ENCODE measurements at regions not wholly inside any gene's neighbourhood (a gene's known extent, or its start where the extent isn't known, plus 50 kb on each side); places are given as distances from the start of the nearest gene placed in this dataset.

- no peak for DNase-seq (ENCODE audit: low spot score)
Measured at GRCh38 chr7:20945451-20945850, 158.8 kb upstream of the SP8 start.

GRCh38 chr7:20952916-20953315 lies 166.2 kb upstream of the SP8 start:
- DNase-seq (ENCODE audit: low spot score), result no peak

- DNase-seq (ENCODE audit: low spot score), result no peak
Measured at GRCh38 chr7:20954711-20955619, 168.3 kb upstream of the SP8 start.

- no peak for DNase-seq (ENCODE audit: low spot score)
Measured at GRCh38 chr7:20958572-20958971, 171.9 kb upstream of the SP8 start.

- no peak for DNase-seq (ENCODE audit: low spot score)
Measured at GRCh38 chr7:20959281-20959680, 172.6 kb upstream of the SP8 start.

GRCh38 chr7:20963556-20964280 lies 177.0 kb upstream of the SP8 start:
- DNase-seq (ENCODE audit: low spot score), result no peak

GRCh38 chr7:20964281-20964918 lies 177.7 kb upstream of the SP8 start:
- no peak for DNase-seq (ENCODE audit: low spot score)

- no peak for DNase-seq (ENCODE audit: low spot score)
Measured at GRCh38 chr7:20971219-20971618, 184.5 kb upstream of the SP8 start.

GRCh38 chr7:20980232-20980631 lies 193.5 kb upstream of the SP8 start:
- DNase-seq (ENCODE audit: low spot score), result no peak

GRCh38 chr7:20980668-20981264 lies 194.1 kb upstream of the SP8 start:
- DNase-seq (ENCODE audit: low spot score), result no peak

GRCh38 chr7:20988340-20988739 lies 201.7 kb upstream of the SP8 start:
- DNase-seq (ENCODE audit: low spot score), result no peak

GRCh38 chr7:20991544-20991943 lies 204.9 kb upstream of the SP8 start:
- no peak for DNase-seq (ENCODE audit: low spot score)

- no peak for DNase-seq (ENCODE audit: low spot score)
Measured at GRCh38 chr7:20993693-20994092, 207.0 kb upstream of the SP8 start.

GRCh38 chr7:20998309-20998708 lies 211.6 kb upstream of the SP8 start:
- DNase-seq (ENCODE audit: low spot score), result no peak

GRCh38 chr7:21011153-21011552 lies 224.5 kb upstream of the SP8 start:
- no peak for DNase-seq (ENCODE audit: low spot score)

GRCh38 chr7:21013765-21014539 lies 227.3 kb upstream of the SP8 start:
- DNase-seq (ENCODE audit: low spot score), result no peak

- no peak for DNase-seq (ENCODE audit: low spot score)
Measured at GRCh38 chr7:21020667-21021066, 234.0 kb upstream of the SP8 start.

- DNase-seq (ENCODE audit: low spot score), result no peak
Measured at GRCh38 chr7:21023841-21024484, 237.3 kb upstream of the SP8 start.

- DNase-seq (ENCODE audit: low spot score), result no peak
Measured at GRCh38 chr7:21024485-21024867, 237.8 kb upstream of the SP8 start.

GRCh38 chr7:21028186-21028585 lies 241.5 kb upstream of the SP8 start:
- no peak for DNase-seq (ENCODE audit: low spot score)

GRCh38 chr7:21028599-21028998 lies 241.9 kb upstream of the SP8 start:
- DNase-seq (ENCODE audit: low spot score), result no peak

Data from AG08396 (cell line).